H9 (cell line): ENCODE measurements at regions not wholly inside any gene's neighbourhood (a gene's known extent, or its start where the extent isn't known, plus 50 kb on each side); places are given as distances from the start of the nearest gene placed in this dataset.

Experiments used
- DNase-seq: peaks from one replicate; pipeline ENCODE4 v3.0.0-alpha.2; 2017
- H2AFZ ChIP-seq: one replicate; pipeline ENCODE4 v1.6.1; 2013; ENCODE audit warnings: mild to moderate bottlenecking, low read length, control low read depth, moderate library complexity
- H2AK5ac ChIP-seq: 2 replicates; pipeline ENCODE4 v1.6.1; 2013; ENCODE audit warnings: low read length, control low read depth, mixed read lengths; ENCODE audit not compliant: insufficient read length
- H2BK120ac ChIP-seq: one replicate; pipeline ENCODE4 v1.6.1; 2013; ENCODE audit warnings: low read depth, mild to moderate bottlenecking, low read length, control low read depth, inconsistent platforms; ENCODE audit not compliant: poor library complexity, severe bottlenecking
- H2BK12ac ChIP-seq: 2 replicates; pipeline ENCODE4 v1.6.1; 2013; ENCODE audit warnings: low read length, control low read depth, mixed read lengths, low read depth; ENCODE audit not compliant: insufficient read length
- H2BK15ac ChIP-seq: 2 replicates; pipeline ENCODE4 v1.6.1; 2013; ENCODE audit warnings: low read depth, low read length, control low read depth
- H2BK20ac ChIP-seq: one replicate; pipeline ENCODE4 v1.6.1; 2013; ENCODE audit warnings: low read depth, mild to moderate bottlenecking, low read length, control low read depth, inconsistent platforms; ENCODE audit not compliant: poor library complexity, severe bottlenecking
- H2BK5ac ChIP-seq: 2 replicates; pipeline ENCODE4 v1.6.1; 2013; ENCODE audit warnings: low read length, control low read depth, mixed read lengths; ENCODE audit not compliant: insufficient read length
- H3K14ac ChIP-seq: 2 replicates; pipeline ENCODE4 v1.6.1; 2013; ENCODE audit warnings: low read length, control low read depth; ENCODE audit not compliant: insufficient read depth
- H3K18ac ChIP-seq: 2 replicates; pipeline ENCODE4 v1.6.1; 2013; ENCODE audit warnings: low read depth, mild to moderate bottlenecking, mixed read lengths, low read length, control low read depth; ENCODE audit not compliant: insufficient read length
- H3K23ac ChIP-seq: 2 replicates; pipeline ENCODE4 v1.6.1; 2013; ENCODE audit warnings: low read length, control low read depth, mixed read lengths, low read depth; ENCODE audit not compliant: insufficient read length
- H3K23me2 ChIP-seq: 2 replicates; pipeline ENCODE4 v1.6.1; 2013; ENCODE audit warnings: low read depth, mild to moderate bottlenecking, mixed read lengths, low read length, control low read depth; ENCODE audit not compliant: insufficient read length, poor library complexity, severe bottlenecking
- H3K27ac ChIP-seq: 2 replicates; pipeline ENCODE4 v1.5.1; 2013; ENCODE audit warnings: low read length, control low read depth, mixed read lengths, low read depth; ENCODE audit not compliant: insufficient read length
- H3K27me3 ChIP-seq: 2 replicates; pipeline ENCODE4 v1.6.1; 2013; ENCODE audit warnings: low read length, control low read depth, inconsistent platforms; ENCODE audit not compliant: insufficient read depth
- H3K4ac ChIP-seq: 2 replicates; pipeline ENCODE4 v1.6.1; 2013; ENCODE audit warnings: low read depth, mild to moderate bottlenecking, control low read depth, inconsistent platforms, low read length, moderate library complexity
- H3K4me1 ChIP-seq: 2 replicates; pipeline ENCODE4 v1.6.1; 2013; ENCODE audit warnings: low read length, control low read depth, inconsistent platforms; ENCODE audit not compliant: insufficient read depth
- H3K4me2 ChIP-seq: 2 replicates; pipeline ENCODE4 v1.6.1; 2013; ENCODE audit warnings: low read length, control low read depth, mixed read lengths; ENCODE audit not compliant: insufficient read length, insufficient read depth
- H3K56ac ChIP-seq: 2 replicates; pipeline ENCODE4 v1.6.1; 2013; ENCODE audit warnings: low read depth, mild to moderate bottlenecking, mixed read lengths, low read length, control low read depth; ENCODE audit not compliant: insufficient read length
- H3K79me1 ChIP-seq: 2 replicates; pipeline ENCODE4 v1.6.1; 2013; ENCODE audit warnings: low read depth, mild to moderate bottlenecking, moderate library complexity, low read length, control low read depth, inconsistent platforms; ENCODE audit not compliant: insufficient read depth, poor library complexity, severe bottlenecking
- H3K79me2 ChIP-seq: 2 replicates; pipeline ENCODE4 v1.6.1; 2013; ENCODE audit warnings: low read length, control low read depth, inconsistent platforms; ENCODE audit not compliant: insufficient read depth
- H3K9ac ChIP-seq: 2 replicates; pipeline ENCODE4 v1.6.1; 2013; ENCODE audit warnings: low read length, control low read depth, mixed read lengths; ENCODE audit not compliant: insufficient read length; ENCODE audit errors: extremely low read depth
- H3K9me3 ChIP-seq: one replicate; pipeline ENCODE4 v1.6.1; 2013; ENCODE audit warnings: low read depth, low read length, inconsistent platforms; ENCODE audit not compliant: control insufficient read depth
- H3T11ph ChIP-seq: one replicate; pipeline ENCODE4 v1.6.1; 2013; ENCODE audit warnings: mild to moderate bottlenecking, low read length, control low read depth, inconsistent platforms
- H4K20me1 ChIP-seq: one replicate; pipeline ENCODE4 v1.6.1; 2013; ENCODE audit not compliant: control insufficient read depth, insufficient read length, insufficient read depth
- H4K5ac ChIP-seq: 2 replicates; pipeline ENCODE4 v1.6.1; 2013; ENCODE audit warnings: low read depth, mild to moderate bottlenecking, mixed read lengths, low read length, control low read depth; ENCODE audit not compliant: insufficient read length
- H4K8ac ChIP-seq: replicated peaks from 2 replicates; pipeline ENCODE4 v1.6.1; 2013; ENCODE audit warnings: low read length, control low read depth, mixed read lengths, low read depth; ENCODE audit not compliant: insufficient read length
- H4K91ac ChIP-seq: 2 replicates; pipeline ENCODE4 v1.6.1; 2013; ENCODE audit warnings: low read depth, mild to moderate bottlenecking, moderate library complexity, mixed read lengths, low read length, control low read depth; ENCODE audit not compliant: insufficient read length
- H3K27ac Mint-ChIP-seq, 3 experiments: 2 replicates in 2 of 3; 3 replicates in 1 of 3; pipeline ENCODE4 v1.8.0; 2020 to 2021; ENCODE audit warnings: mixed read lengths in 3 of 3, mild to moderate bottlenecking in 1 of 3, moderate library complexity in 1 of 3
- H3K27me3 Mint-ChIP-seq: 2 replicates; pipeline ENCODE4 v1.8.0; 2021; ENCODE audit warnings: low read depth, mild to moderate bottlenecking, moderate library complexity, mixed read lengths
- H3K36me3 Mint-ChIP-seq, 3 experiments: 2 replicates in 2 of 3; 3 replicates in 1 of 3; pipeline ENCODE4 v1.8.0; 2020 to 2021; ENCODE audit warnings: low read depth in 3 of 3, mixed read lengths in 3 of 3; ENCODE audit not compliant: insufficient read depth in 1 of 3
- H3K4me1 Mint-ChIP-seq, 2 experiments: 2 replicates each; pipeline ENCODE4 v1.8.0; 2020; ENCODE audit warnings: mixed read lengths in 2 of 2
- H3K4me3 Mint-ChIP-seq, 2 experiments: 2 replicates in 1 of 2; 3 replicates in 1 of 2; pipeline ENCODE4 v1.8.0; 2020 to 2021; ENCODE audit warnings: mild to moderate bottlenecking in 2 of 2, mixed read lengths in 2 of 2, moderate library complexity in 1 of 2
- H3K9me3 Mint-ChIP-seq, 2 experiments: 2 replicates in 1 of 2; 3 replicates in 1 of 2; pipeline ENCODE4 v1.8.0; 2020; ENCODE audit warnings: mild to moderate bottlenecking in 2 of 2, mixed read lengths in 2 of 2, moderate library complexity in 1 of 2
- WGBS: extraction: QIAGEN DNeasy Blood & Tissue Kit; methylation state at CpG from one replicate; pipeline ENCODE4 v1.1.7; 2013; ENCODE audit warnings: missing lambda C conversion rate, low lambda C conversion rate, mixed read lengths; ENCODE audit not compliant: insufficient read length; ENCODE audit errors: extremely low coverage; 5-methylcytosine and 5-hydroxymethylcytosine counted together
- TF ChIP-seq, protein P1 (sequence below): fragments of 200-600 bp; sonication (generic); conservative IDR thresholded peaks from 3 replicates; pipeline ENCODE4 v1.8.0; 2021; ENCODE audit warnings: antibody characterized with exemption, mild to moderate bottlenecking

DNA sequence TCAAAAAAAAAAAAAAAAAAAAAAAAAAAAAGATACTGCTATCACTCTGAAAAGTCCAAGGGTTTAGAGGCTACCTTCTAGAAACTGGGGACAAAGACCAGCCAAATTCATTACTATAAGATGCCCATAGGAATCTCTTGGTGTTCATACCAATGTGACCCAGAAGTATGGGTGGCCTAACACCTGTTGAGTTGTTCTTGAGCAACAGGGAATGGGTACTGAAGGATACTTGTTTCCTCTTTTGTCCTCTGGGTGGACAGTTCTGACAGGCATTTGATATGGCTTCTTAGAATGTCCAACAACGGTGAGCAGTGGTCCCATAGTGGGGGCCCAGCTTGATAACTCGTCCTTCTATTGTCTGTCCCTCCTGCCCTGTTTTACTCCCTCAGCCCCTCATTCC lies 141.4 kb upstream of the PLEKHM1 start:
- H4K20me1 ChIP-seq, result peaks cover 3% of the 10 kb centered on the region
- H4K5ac ChIP-seq, result no peak overlapping the region
- H3K23me2 ChIP-seq, result no peaks in the 10 kb centered on the region
- no peak overlapping the region for H3K4me2 ChIP-seq
- WGBS, result no CpG with 5 or more reads among the region's 2 CpGs
- no peak overlapping the region for H3K56ac ChIP-seq
- H3K36me3 Mint-ChIP-seq, result peaks cover 44 to 82% (median 77%) of the 10 kb centered on the region in 3 experiments
- no peak overlapping the region for H3K18ac ChIP-seq
- peaks cover 4 to 6% of the 10 kb centered on the region in 2 experiments; a peak in 1 of 4 replicates for H3K4me1 Mint-ChIP-seq
- no peak overlapping the region for H2BK120ac ChIP-seq
- no peaks in the 10 kb centered on the region for H3K27me3 Mint-ChIP-seq
- H2AK5ac ChIP-seq, result no peak overlapping the region
- H3K4me3 Mint-ChIP-seq, result no peak overlapping the region
- no peak overlapping the region for H3K9ac ChIP-seq
- no peak overlapping the region for H4K91ac ChIP-seq
- H3K79me1 ChIP-seq, result no peaks in the 10 kb centered on the region
- H2BK20ac ChIP-seq, result no peak overlapping the region
- no peak overlapping the region for H3K4ac ChIP-seq
- H3K27ac ChIP-seq, result no peak overlapping the region
- H3K9me3 ChIP-seq, result no peaks in the 10 kb centered on the region
- no peak for DNase-seq
- no peak overlapping the region for H2BK5ac ChIP-seq
- no peak overlapping the region for H3T11ph ChIP-seq
- H2BK15ac ChIP-seq, result no peak overlapping the region
- no peak overlapping the region for H3K27ac Mint-ChIP-seq
- H2AFZ ChIP-seq, result no peak overlapping the region
- H3K4me1 ChIP-seq, result no peaks in the 10 kb centered on the region
- no peaks in the 10 kb centered on the region for H3K79me2 ChIP-seq
- TF ChIP-seq, protein P1, sequence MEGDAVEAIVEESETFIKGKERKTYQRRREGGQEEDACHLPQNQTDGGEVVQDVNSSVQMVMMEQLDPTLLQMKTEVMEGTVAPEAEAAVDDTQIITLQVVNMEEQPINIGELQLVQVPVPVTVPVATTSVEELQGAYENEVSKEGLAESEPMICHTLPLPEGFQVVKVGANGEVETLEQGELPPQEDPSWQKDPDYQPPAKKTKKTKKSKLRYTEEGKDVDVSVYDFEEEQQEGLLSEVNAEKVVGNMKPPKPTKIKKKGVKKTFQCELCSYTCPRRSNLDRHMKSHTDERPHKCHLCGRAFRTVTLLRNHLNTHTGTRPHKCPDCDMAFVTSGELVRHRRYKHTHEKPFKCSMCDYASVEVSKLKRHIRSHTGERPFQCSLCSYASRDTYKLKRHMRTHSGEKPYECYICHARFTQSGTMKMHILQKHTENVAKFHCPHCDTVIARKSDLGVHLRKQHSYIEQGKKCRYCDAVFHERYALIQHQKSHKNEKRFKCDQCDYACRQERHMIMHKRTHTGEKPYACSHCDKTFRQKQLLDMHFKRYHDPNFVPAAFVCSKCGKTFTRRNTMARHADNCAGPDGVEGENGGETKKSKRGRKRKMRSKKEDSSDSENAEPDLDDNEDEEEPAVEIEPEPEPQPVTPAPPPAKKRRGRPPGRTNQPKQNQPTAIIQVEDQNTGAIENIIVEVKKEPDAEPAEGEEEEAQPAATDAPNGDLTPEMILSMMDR, result no peak
- H3K23ac ChIP-seq, result no peak overlapping the region
- no peak overlapping the region for H2BK12ac ChIP-seq
- H4K8ac ChIP-seq, result no peak overlapping the region
- H3K14ac ChIP-seq, result no peak overlapping the region
- no peaks in the 10 kb centered on the region for H3K27me3 ChIP-seq
- H3K9me3 Mint-ChIP-seq, result peaks cover 8 to 11% of the 10 kb centered on the region in 2 experiments; a peak in 4 of 5 replicates
